SK-N-SH treated with all-trans-retinoic acid at 6 μM for 48 hours (cell line): ENCODE measurements at regions not wholly inside any gene's neighbourhood (a gene's known extent, or its start where the extent isn't known, plus 50 kb on each side); places are given as distances from the start of the nearest gene placed in this dataset.

Source experiments
- ATAC-seq: fragments of 200-7000 bp; cut with Tn5 transposase; 3 replicates; pipeline ENCODE4 v1.9.1; 2020; ENCODE audit warnings: mild to moderate bottlenecking, moderate library complexity
- ARNTL ChIP-seq: fragments of 450-650 bp; formaldehyde crosslinking; IDR thresholded peaks from 2 replicates; pipeline ENCODE4 v1.5.0; 2020; ENCODE audit warnings: low read depth, mild to moderate bottlenecking, moderate library complexity, borderline replicate concordance
- BACH2 ChIP-seq: fragments of 250-450 bp; sonication (Bioruptor Pico); IDR thresholded peaks from 2 replicates; pipeline ENCODE4 v1.9.0; 2021; ENCODE audit warnings: mild to moderate bottlenecking, borderline replicate concordance
- CREB5 ChIP-seq: fragments of 250-450 bp; sonication (Bioruptor Pico); IDR thresholded peaks from 2 replicates; pipeline ENCODE4 v1.5.1; 2020; ENCODE audit warnings: low read depth, mild to moderate bottlenecking, moderate library complexity
- CSDC2 ChIP-seq: fragments of 250-450 bp; sonication (Bioruptor Pico); IDR thresholded peaks from 2 replicates; pipeline ENCODE4 v1.5.0; 2020; ENCODE audit warnings: mild to moderate bottlenecking, moderate library complexity
- CSRNP3 ChIP-seq: fragments of 250-450 bp; sonication (Bioruptor Pico); IDR thresholded peaks from 2 replicates; pipeline ENCODE4 v1.5.1; 2021; ENCODE audit warnings: mild to moderate bottlenecking, moderate library complexity
- ESRRG ChIP-seq: fragments of 250-450 bp; sonication (Bioruptor Pico); IDR thresholded peaks from 2 replicates; pipeline ENCODE4 v1.6.1; 2021; ENCODE audit warnings: mild to moderate bottlenecking
- GLIS3 ChIP-seq: fragments of 250-450 bp; sonication (Bioruptor Pico); IDR thresholded peaks from 2 replicates; pipeline ENCODE4 v1.5.0; 2020; ENCODE audit warnings: mild to moderate bottlenecking, moderate library complexity
- ISL1 ChIP-seq: fragments of 250-450 bp; sonication (Bioruptor Pico); IDR thresholded peaks from 2 replicates; pipeline ENCODE4 v2.1.2; 2022; ENCODE audit warnings: mild to moderate bottlenecking, moderate library complexity
- OSR1 ChIP-seq: fragments of 250-450 bp; sonication (Bioruptor Pico); IDR thresholded peaks from 2 replicates; pipeline ENCODE4 v1.8.0; 2022; ENCODE audit warnings: moderate library complexity, mild to moderate bottlenecking, inconsistent platforms
- PPARA ChIP-seq: fragments of 250-450 bp; sonication (Bioruptor Pico); IDR thresholded peaks from 2 replicates; pipeline ENCODE4 v1.5.0; 2020; ENCODE audit warnings: mild to moderate bottlenecking, borderline replicate concordance
- RARB ChIP-seq: fragments of 250-450 bp; sonication (Bioruptor Pico); IDR thresholded peaks from 2 replicates; pipeline ENCODE4 v1.8.0; 2021; ENCODE audit warnings: mild to moderate bottlenecking, moderate library complexity
- SNAI2 ChIP-seq: fragments of 250-450 bp; sonication (Bioruptor Pico); IDR thresholded peaks from 2 replicates; pipeline ENCODE4 v1.5.0; 2020; ENCODE audit warnings: mild to moderate bottlenecking, moderate library complexity
- TCF4 ChIP-seq: fragments of 250-450 bp; sonication (Bioruptor Pico); IDR thresholded peaks from 2 replicates; pipeline ENCODE4 v1.8.0; 2021; ENCODE audit warnings: mild to moderate bottlenecking, moderate library complexity, borderline replicate concordance
- TOX ChIP-seq: fragments of 250-450 bp; sonication (Bioruptor Pico); IDR thresholded peaks from 2 replicates; pipeline ENCODE4 v1.8.0; 2021; ENCODE audit warnings: mild to moderate bottlenecking, moderate library complexity, borderline replicate concordance
- TSHZ2 ChIP-seq: fragments of 250-450 bp; sonication (Bioruptor Pico); IDR thresholded peaks from 2 replicates; pipeline ENCODE4 v1.5.0; 2020; ENCODE audit warnings: mild to moderate bottlenecking, moderate library complexity
- ZC3H10 ChIP-seq: fragments of 250-450 bp; sonication (Bioruptor Pico); IDR thresholded peaks from 2 replicates; pipeline ENCODE4 v1.5.1; 2021; ENCODE audit warnings: mild to moderate bottlenecking, moderate library complexity
- ZFP3 ChIP-seq: fragments of 250-450 bp; sonication (Bioruptor Pico); IDR thresholded peaks from 2 replicates; pipeline ENCODE4 v1.5.0; 2020; ENCODE audit warnings: mild to moderate bottlenecking, moderate library complexity
- ZFP30 ChIP-seq: fragments of 450-650 bp; formaldehyde crosslinking; IDR thresholded peaks from 2 replicates; pipeline ENCODE4 v1.5.0; 2022; ENCODE audit warnings: mild to moderate bottlenecking, moderate library complexity
- ZNF565 ChIP-seq: fragments of 450-650 bp; formaldehyde crosslinking; conservative IDR thresholded peaks from 2 replicates; pipeline ENCODE4 v1.5.0; 2020; ENCODE audit warnings: low read depth, mild to moderate bottlenecking, moderate library complexity
- ZNF70 ChIP-seq: fragments of 450-650 bp; formaldehyde crosslinking; IDR thresholded peaks from 2 replicates; pipeline ENCODE4 v1.5.0; 2020; ENCODE audit warnings: mild to moderate bottlenecking, moderate library complexity
- ZNF8 ChIP-seq: fragments of 450-650 bp; formaldehyde crosslinking; IDR thresholded peaks from 2 replicates; pipeline ENCODE4 v1.5.0; 2020; ENCODE audit warnings: mild to moderate bottlenecking, moderate library complexity
- TF ChIP-seq, protein P1 (sequence below): fragments of 250-450 bp; sonication (Bioruptor Pico); IDR thresholded peaks from 2 replicates; pipeline ENCODE4 v1.8.0; 2021; ENCODE audit warnings: low read depth, mild to moderate bottlenecking, moderate library complexity, borderline replicate concordance

DNA sequence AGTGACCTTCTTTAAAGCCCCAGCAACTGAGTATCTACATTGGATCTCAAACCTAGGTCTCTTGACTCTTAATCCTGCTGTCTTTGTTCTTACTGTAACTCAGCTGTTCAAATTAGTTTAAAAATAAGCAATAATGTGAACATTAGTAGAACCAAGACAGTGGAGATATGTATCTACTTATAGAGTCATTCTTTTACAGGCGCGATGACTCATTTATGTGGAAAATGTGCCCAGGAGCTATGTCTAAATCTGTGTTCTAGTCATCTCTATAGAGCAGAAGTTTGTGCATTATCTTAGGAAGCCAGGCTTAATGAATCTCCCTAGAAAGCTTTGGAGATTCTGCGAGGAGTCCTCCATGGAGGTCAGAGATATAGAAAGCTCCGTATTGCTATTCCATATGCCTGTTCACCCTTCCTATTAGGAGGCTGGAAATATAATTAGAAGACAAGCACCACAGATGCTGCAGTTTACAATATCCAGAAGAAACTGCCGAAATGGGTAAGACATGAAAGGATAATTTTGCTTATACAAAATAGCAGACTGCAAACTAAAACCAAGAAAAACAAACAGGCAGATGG is 211.6 kb downstream of the TRIB2 start (continued):
- TF ChIP-seq CSRNP3 (CRISPR knock-in tag): no peak
- no peak for TF ChIP-seq ESRRG (CRISPR knock-in tag)
- peak; percentile 83 for TF ChIP-seq ISL1
- no peak for TF ChIP-seq ZNF8
- no peak for TF ChIP-seq ZFP30 (CRISPR knock-in tag)
- TF ChIP-seq CREB5 (CRISPR knock-in tag): 0 out of 2 replicates have a peak, but pooled peaks have one; percentile 14

DNA sequence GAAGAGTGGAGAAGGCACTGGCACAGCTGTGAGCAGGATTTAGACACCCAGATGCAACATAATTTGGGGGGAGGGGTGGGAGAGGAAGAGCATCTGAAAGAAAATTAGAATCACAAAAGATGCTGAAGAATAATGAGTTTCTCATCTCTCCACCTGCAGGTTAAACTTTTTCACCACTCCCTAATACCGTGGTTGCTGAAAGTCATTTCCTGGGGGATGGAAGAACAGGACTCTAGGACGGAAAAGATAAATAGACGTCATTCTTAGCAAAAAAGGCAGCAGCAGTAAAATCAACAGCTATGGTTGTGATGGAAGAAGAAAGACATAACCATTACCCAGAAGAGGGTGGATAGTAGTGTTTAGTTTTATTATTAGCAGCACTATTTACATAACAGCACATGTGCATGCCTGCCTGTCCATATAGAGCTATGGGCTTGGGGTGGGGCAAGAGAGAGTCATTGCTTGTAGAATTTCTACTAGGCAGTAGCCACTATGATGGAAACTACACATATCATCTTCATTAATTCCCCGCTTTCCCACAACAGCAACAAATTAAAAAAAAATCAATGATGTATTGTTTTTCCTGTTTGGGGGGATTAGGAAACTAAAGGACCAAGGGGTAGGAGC is 212.2 kb downstream of the TRIB2 start:
- TF ChIP-seq GLIS3 (CRISPR knock-in tag): no peak
- TF ChIP-seq ESRRG (CRISPR knock-in tag): no peak
- TF ChIP-seq SNAI2: no peak
- no peak for TF ChIP-seq ISL1
- TF ChIP-seq RARB (CRISPR knock-in tag): no peak
- no peak for TF ChIP-seq TOX (CRISPR knock-in tag)
- no peak for TF ChIP-seq ZC3H10 (CRISPR knock-in tag)
- TF ChIP-seq ZNF565 (CRISPR knock-in tag): no peak
- no peak for TF ChIP-seq ZFP30 (CRISPR knock-in tag)
- no peak for TF ChIP-seq OSR1
- no peak for TF ChIP-seq TCF4 (CRISPR knock-in tag)
- ATAC-seq: peak; percentile 11

DNA sequence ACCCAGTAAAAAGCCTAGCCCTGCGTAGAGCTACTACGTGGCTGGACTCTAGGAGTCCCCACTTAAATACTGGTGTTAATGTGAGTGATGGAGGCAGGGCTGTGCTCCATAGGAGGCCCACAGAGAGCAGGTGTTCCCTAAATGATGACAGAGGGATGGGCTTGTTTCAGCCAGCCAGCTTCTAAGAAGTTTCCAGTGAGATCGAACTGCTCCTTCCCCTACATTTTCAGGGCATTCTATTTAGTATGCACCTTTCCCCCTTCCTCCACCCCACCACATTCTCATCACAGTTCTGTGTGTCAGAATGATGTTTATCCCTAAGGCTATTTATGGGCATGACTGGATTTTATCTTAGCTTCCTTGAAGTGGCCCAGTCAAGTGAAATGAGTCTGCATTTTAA is 213.0 kb downstream of the TRIB2 start:
- TF ChIP-seq ZNF8 (no peak), CREB5 (CRISPR knock-in tag) (no peak), ESRRG (CRISPR knock-in tag) (no peak), OSR1 (no peak), RARB (CRISPR knock-in tag) (no peak)
- TF ChIP-seq, protein P1, sequence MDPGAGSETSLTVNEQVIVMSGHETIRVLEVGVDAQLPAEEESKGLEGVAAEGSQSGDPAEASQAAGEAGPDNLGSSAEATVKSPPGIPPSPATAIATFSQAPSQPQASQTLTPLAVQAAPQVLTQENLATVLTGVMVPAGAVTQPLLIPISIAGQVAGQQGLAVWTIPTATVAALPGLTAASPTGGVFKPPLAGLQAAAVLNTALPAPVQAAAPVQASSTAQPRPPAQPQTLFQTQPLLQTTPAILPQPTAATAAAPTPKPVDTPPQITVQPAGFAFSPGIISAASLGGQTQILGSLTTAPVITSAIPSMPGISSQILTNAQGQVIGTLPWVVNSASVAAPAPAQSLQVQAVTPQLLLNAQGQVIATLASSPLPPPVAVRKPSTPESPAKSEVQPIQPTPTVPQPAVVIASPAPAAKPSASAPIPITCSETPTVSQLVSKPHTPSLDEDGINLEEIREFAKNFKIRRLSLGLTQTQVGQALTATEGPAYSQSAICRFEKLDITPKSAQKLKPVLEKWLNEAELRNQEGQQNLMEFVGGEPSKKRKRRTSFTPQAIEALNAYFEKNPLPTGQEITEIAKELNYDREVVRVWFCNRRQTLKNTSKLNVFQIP (CRISPR knock-in tag): no peak
- ATAC-seq: no peak

DNA sequence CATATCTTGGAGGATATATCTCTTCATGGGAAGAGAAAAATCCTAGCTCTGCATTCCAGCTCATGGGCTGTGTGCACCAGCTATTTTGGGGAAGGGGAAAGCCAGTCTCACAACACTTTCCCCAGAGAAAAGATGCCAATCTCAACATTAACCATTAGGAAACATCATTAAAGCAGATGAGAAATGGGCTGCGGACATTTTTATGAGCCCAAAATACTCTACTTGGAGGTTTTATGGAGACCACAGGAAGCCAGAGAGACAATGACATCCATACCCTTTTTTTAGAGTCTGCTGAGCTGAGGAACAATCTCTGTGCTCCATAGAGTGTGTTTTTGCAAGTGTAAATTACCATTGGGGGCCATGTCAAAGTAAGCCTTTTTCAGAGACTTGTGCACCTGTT is 213.7 kb downstream of the TRIB2 start:
- ATAC-seq: no peak
- no peak for TF ChIP-seq OSR1
- TF ChIP-seq CREB5 (CRISPR knock-in tag): no peak
- TF ChIP-seq SNAI2: no peak
- TF ChIP-seq ZFP30 (CRISPR knock-in tag): no peak
- no peak for TF ChIP-seq BACH2
- no peak for TF ChIP-seq ZFP3 (CRISPR knock-in tag)
- TF ChIP-seq, protein P1 (CRISPR knock-in tag): no peak
- no peak for TF ChIP-seq TCF4 (CRISPR knock-in tag)
- TF ChIP-seq ARNTL (CRISPR knock-in tag): no peak
- TF ChIP-seq ZNF8: no peak
- no peak for TF ChIP-seq RARB (CRISPR knock-in tag)
- TF ChIP-seq ZC3H10 (CRISPR knock-in tag): no peak
- TF ChIP-seq CSDC2: no peak
- no peak for TF ChIP-seq ZNF70 (CRISPR knock-in tag)
- TF ChIP-seq PPARA (CRISPR knock-in tag): no peak
- no peak for TF ChIP-seq TOX (CRISPR knock-in tag)
- no peak for TF ChIP-seq TSHZ2 (CRISPR knock-in tag)
